CD4-positive, alpha-beta memory T cell (primary cell): ENCODE measurements at regions not wholly inside any gene's neighbourhood (a gene's known extent, or its start where the extent isn't known, plus 50 kb on each side); places are given as distances from the start of the nearest gene placed in this dataset.

Source experiments
- CTCF ChIA-PET: fragments of 350-600 bp; sonication (Branson Sonifier 250); formaldehyde crosslinking; loops from one replicate; lab custom pipeline; 2021; ENCODE audit warnings: inconsistent platforms; ENCODE audit not compliant: partially characterized antibody; lab: Charles Lee
- POLR2A ChIA-PET: fragments of 350-600 bp; sonication (Branson Sonifier 250); formaldehyde crosslinking; loops from one replicate; lab custom pipeline; 2021; ENCODE audit not compliant: partially characterized antibody; lab: Charles Lee
- DNase-seq, 5 donors: peaks; one replicate each; pipeline versions ENCODE4 v3.0.0 to v3.0.0-alpha.2; 2020 to 2022; ENCODE audit warnings: mixed read lengths in 1 of 5
- H3K27ac ChIP-seq: one replicate; pipeline ENCODE4 v1.7.0; 2013; ENCODE audit warnings: low read depth, low read length
- H3K27me3 ChIP-seq: 2 replicates; pipeline ENCODE4 v1.7.0; 2013; ENCODE audit warnings: mild to moderate bottlenecking, low read length, moderate library complexity; ENCODE audit not compliant: insufficient read depth
- H3K36me3 ChIP-seq: 2 replicates; pipeline ENCODE4 v1.7.0; 2013; ENCODE audit warnings: mild to moderate bottlenecking, low read length, moderate library complexity; ENCODE audit not compliant: insufficient read depth
- H3K4me1 ChIP-seq: 2 replicates; pipeline ENCODE4 v1.7.0; 2013; ENCODE audit warnings: mild to moderate bottlenecking, low read length, moderate library complexity; ENCODE audit not compliant: insufficient read depth
- H3K4me3 ChIP-seq, 2 donors: one replicate each; pipeline ENCODE4 v1.7.0; 2013; ENCODE audit warnings: low read length in 2 of 2, mild to moderate bottlenecking in 1 of 2
- H3K9me3 ChIP-seq, 2 donors: one replicate each; pipeline ENCODE4 v1.7.0; 2013; ENCODE audit warnings: low read length in 2 of 2, control low read depth in 1 of 2; ENCODE audit not compliant: control insufficient read depth in 1 of 2
- H3K27ac Mint-ChIP-seq, 7 donors: one replicate each; pipeline ENCODE4 v1.8.0; 2020 to 2021; ENCODE audit warnings: mixed read lengths in 7 of 7, mild to moderate bottlenecking in 6 of 7, inconsistent platforms in 3 of 7, moderate library complexity in 3 of 7
- H3K27me3 Mint-ChIP-seq, 2 donors: one replicate each; pipeline ENCODE4 v1.8.0; 2020 to 2021; ENCODE audit warnings: mixed read lengths in 2 of 2
- H3K36me3 Mint-ChIP-seq, 2 donors: one replicate each; pipeline ENCODE4 v1.8.0; 2020 to 2021; ENCODE audit warnings: mixed read lengths in 2 of 2, inconsistent platforms in 1 of 2, mild to moderate bottlenecking in 1 of 2
- H3K4me1 Mint-ChIP-seq, 4 donors: one replicate each; pipeline ENCODE4 v1.8.0; 2020 to 2021; ENCODE audit warnings: mixed read lengths in 4 of 4, mild to moderate bottlenecking in 1 of 4
- H3K4me3 Mint-ChIP-seq, 8 donors: one replicate each; pipeline ENCODE4 v1.8.0; 2020 to 2021; ENCODE audit warnings: mixed read lengths in 8 of 8, mild to moderate bottlenecking in 7 of 8, moderate library complexity in 6 of 8, inconsistent platforms in 3 of 8
- H3K9me3 Mint-ChIP-seq, 8 donors: one replicate each; pipeline ENCODE4 v1.8.0; 2020 to 2021; ENCODE audit warnings: mixed read lengths in 8 of 8, mild to moderate bottlenecking in 5 of 8, inconsistent platforms in 3 of 8, moderate library complexity in 1 of 8
- intact Hi-C: fragments of 100-400 bp; cut with micrococcal nuclease; formaldehyde crosslinking; loops from one replicate; pipeline ENCODE4 v1.15.1; 2023

GRCh38 chr11:130629039-130629438, 180.6 kb downstream of the ADAMTS15 start:
- no peak for DNase-seq
- Histone ChIP-seq H3K36me3 (no peaks in the 10 kb centered on the region), H3K4me1 (no peaks in the 10 kb centered on the region), H3K27ac (no peak overlapping the region), H3K27me3 (no peaks in the 10 kb centered on the region), H3K4me3 (no peak overlapping the region), H3K9me3 (no peaks in the 10 kb centered on the region)
- CTCF ChIA-PET = no interaction called here
- H3K4me3 Mint-ChIP-seq = no peak overlapping the region
- intact Hi-C loops = no loop called here
- H3K4me1 Mint-ChIP-seq = no peaks in the 10 kb centered on the region
- no peaks in the 10 kb centered on the region for H3K36me3 Mint-ChIP-seq
- peaks cover 1 to 9% of the 10 kb centered on the region in 2 donors for H3K27me3 Mint-ChIP-seq
- no peak overlapping the region for H3K27ac Mint-ChIP-seq
- peaks cover 0 to 3% (median 0%) of the 10 kb centered on the region in 8 donors for H3K9me3 Mint-ChIP-seq
- POLR2A ChIA-PET = no interaction called here

- no peak for DNase-seq
- Histone ChIP-seq H3K36me3 (no peaks in the 10 kb centered on the region), H3K27me3 (no peaks in the 10 kb centered on the region), H3K9me3 (no peaks in the 10 kb centered on the region), H3K27ac (no peak overlapping the region), H3K4me1 (no peaks in the 10 kb centered on the region), H3K4me3 (no peak overlapping the region)
- no peaks in the 10 kb centered on the region for H3K4me1 Mint-ChIP-seq
- no peak overlapping the region for H3K4me3 Mint-ChIP-seq
- POLR2A ChIA-PET = no interaction called here
- H3K27ac Mint-ChIP-seq = no peak overlapping the region
- H3K9me3 Mint-ChIP-seq = peaks cover 0 to 3% (median 0%) of the 10 kb centered on the region in 8 donors
- intact Hi-C loops = no loop called here
- CTCF ChIA-PET = no interaction called here
- H3K36me3 Mint-ChIP-seq = no peaks in the 10 kb centered on the region
- peaks cover 1 to 4% of the 10 kb centered on the region in 2 donors for H3K27me3 Mint-ChIP-seq
Measured at GRCh38 chr11:130631119-130631518, 182.7 kb downstream of the ADAMTS15 start.

- no peak overlapping the region for H3K4me3 Mint-ChIP-seq
- DNase-seq = no peak
- no peaks in the 10 kb centered on the region for H3K27me3 ChIP-seq
- H3K4me3 ChIP-seq = no peak overlapping the region
- intact Hi-C loops = no loop called here
- peaks cover 0 to 2% (median 0%) of the 10 kb centered on the region in 8 donors for H3K9me3 Mint-ChIP-seq
- H3K27ac ChIP-seq = no peak overlapping the region
- CTCF ChIA-PET = no interaction called here
- no peaks in the 10 kb centered on the region for H3K9me3 ChIP-seq
- H3K36me3 ChIP-seq = no peaks in the 10 kb centered on the region
- H3K27ac Mint-ChIP-seq = no peak overlapping the region
- POLR2A ChIA-PET = no interaction called here
- peaks cover 1 to 4% of the 10 kb centered on the region in 2 donors for H3K27me3 Mint-ChIP-seq
- H3K36me3 Mint-ChIP-seq = no peaks in the 10 kb centered on the region
- no peaks in the 10 kb centered on the region for H3K4me1 ChIP-seq
- H3K4me1 Mint-ChIP-seq = no peaks in the 10 kb centered on the region
Measured at GRCh38 chr11:130633466-130633865, 185.0 kb downstream of the ADAMTS15 start.

- Mint-ChIP-seq H3K27me3 (peaks cover 1 to 4% of the 10 kb centered on the region in 2 donors), H3K27ac (no peak overlapping the region), H3K36me3 (no peaks in the 10 kb centered on the region), H3K4me3 (no peak overlapping the region), H3K9me3 (peaks cover 0 to 2% (median 0%) of the 10 kb centered on the region in 8 donors), H3K4me1 (no peaks in the 10 kb centered on the region)
- H3K27me3 ChIP-seq = no peaks in the 10 kb centered on the region
- ChIA-PET CTCF (no interaction called here), POLR2A (no interaction called here)
- intact Hi-C loops = no loop called here
- no peaks in the 10 kb centered on the region for H3K4me1 ChIP-seq
- no peaks in the 10 kb centered on the region for H3K9me3 ChIP-seq
- H3K27ac ChIP-seq = no peak overlapping the region
- no peak for DNase-seq
- no peak overlapping the region for H3K4me3 ChIP-seq
- no peaks in the 10 kb centered on the region for H3K36me3 ChIP-seq
Measured at GRCh38 chr11:130634186-130634585, 185.7 kb downstream of the ADAMTS15 start.

- Mint-ChIP-seq H3K27ac (no peak overlapping the region), H3K27me3 (peaks cover 3 to 4% of the 10 kb centered on the region in 2 donors)
Measured at GRCh38 chr11:130634961-130635473, 186.6 kb downstream of the ADAMTS15 start.

GRCh38 chr11:130635937-130636630, 187.6 kb downstream of the ADAMTS15 start:
- no peak overlapping the region for H3K27ac ChIP-seq
- Mint-ChIP-seq H3K36me3 (no peaks in the 10 kb centered on the region), H3K27me3 (peaks cover 3 to 4% of the 10 kb centered on the region in 2 donors), H3K4me3 (no peak overlapping the region), H3K9me3 (peaks cover 0 to 2% (median 0%) of the 10 kb centered on the region in 8 donors), H3K4me1 (no peaks in the 10 kb centered on the region), H3K27ac (no peak overlapping the region)
- no peak overlapping the region for H3K4me3 ChIP-seq
- CTCF ChIA-PET = interaction anchor here (0.7 kb wide), 1 partner anchor 25 kb away, joined by 4 read pairs; no protein-coding TSS in a partner anchor
- no peaks in the 10 kb centered on the region for H3K27me3 ChIP-seq
- DNase-seq = no peak
- POLR2A ChIA-PET = no interaction called here
- no peaks in the 10 kb centered on the region for H3K36me3 ChIP-seq
- H3K4me1 ChIP-seq = no peaks in the 10 kb centered on the region
- no peaks in the 10 kb centered on the region for H3K9me3 ChIP-seq
- intact Hi-C loops = no loop called here

More at GRCh38 chr11:130634961-130635473, 186.6 kb downstream of the ADAMTS15 start:
- H3K9me3 Mint-ChIP-seq = peaks cover 0 to 2% (median 0%) of the 10 kb centered on the region in 8 donors
- no peak overlapping the region for H3K27ac ChIP-seq
- H3K27me3 ChIP-seq = no peaks in the 10 kb centered on the region
- ChIA-PET CTCF (interaction anchor here (0.7 kb wide), 1 partner anchor 24 kb away, joined by 4 read pairs; no protein-coding TSS in a partner anchor), POLR2A (no interaction called here)
- no peaks in the 10 kb centered on the region for H3K36me3 Mint-ChIP-seq
- no peak overlapping the region for H3K4me3 Mint-ChIP-seq
- H3K9me3 ChIP-seq = no peaks in the 10 kb centered on the region
- intact Hi-C loops = no loop called here
- no peaks in the 10 kb centered on the region for H3K4me1 ChIP-seq
- no peak for DNase-seq
- H3K4me1 Mint-ChIP-seq = no peaks in the 10 kb centered on the region
- no peak overlapping the region for H3K4me3 ChIP-seq
- no peaks in the 10 kb centered on the region for H3K36me3 ChIP-seq

GRCh38 chr11:130636722-130637464, 188.4 kb downstream of the ADAMTS15 start:
- intact Hi-C loops = no loop called here

More at GRCh38 chr11:130636722-130637464, 188.4 kb downstream of the ADAMTS15 start:
- peaks cover 0 to 2% (median 0%) of the 10 kb centered on the region in 8 donors for H3K9me3 Mint-ChIP-seq
- H3K27ac Mint-ChIP-seq = no peak overlapping the region
- Histone ChIP-seq H3K27me3 (no peaks in the 10 kb centered on the region), H3K27ac (no peak overlapping the region), H3K9me3 (no peaks in the 10 kb centered on the region), H3K4me3 (no peak overlapping the region), H3K36me3 (no peaks in the 10 kb centered on the region), H3K4me1 (no peaks in the 10 kb centered on the region)
- no peak for DNase-seq
- ChIA-PET POLR2A (no interaction called here), CTCF (no interaction called here)
- no peak overlapping the region for H3K4me3 Mint-ChIP-seq
- no peaks in the 10 kb centered on the region for H3K4me1 Mint-ChIP-seq
- H3K27me3 Mint-ChIP-seq = peaks cover 2 to 3% of the 10 kb centered on the region in 2 donors
- H3K36me3 Mint-ChIP-seq = no peaks in the 10 kb centered on the region
